ENCODE measurements at regions not wholly inside any gene's neighbourhood (a gene's known extent, or its start where the extent isn't known, plus 50 kb on each side); places are given as distances from the start of the nearest gene placed in this dataset.
"Not testable (repeated sequence)": the region's sequence is repeated elsewhere in the genome, so short reads cannot be mapped to it uniquely, and the experiment has no call there.

DNA sequence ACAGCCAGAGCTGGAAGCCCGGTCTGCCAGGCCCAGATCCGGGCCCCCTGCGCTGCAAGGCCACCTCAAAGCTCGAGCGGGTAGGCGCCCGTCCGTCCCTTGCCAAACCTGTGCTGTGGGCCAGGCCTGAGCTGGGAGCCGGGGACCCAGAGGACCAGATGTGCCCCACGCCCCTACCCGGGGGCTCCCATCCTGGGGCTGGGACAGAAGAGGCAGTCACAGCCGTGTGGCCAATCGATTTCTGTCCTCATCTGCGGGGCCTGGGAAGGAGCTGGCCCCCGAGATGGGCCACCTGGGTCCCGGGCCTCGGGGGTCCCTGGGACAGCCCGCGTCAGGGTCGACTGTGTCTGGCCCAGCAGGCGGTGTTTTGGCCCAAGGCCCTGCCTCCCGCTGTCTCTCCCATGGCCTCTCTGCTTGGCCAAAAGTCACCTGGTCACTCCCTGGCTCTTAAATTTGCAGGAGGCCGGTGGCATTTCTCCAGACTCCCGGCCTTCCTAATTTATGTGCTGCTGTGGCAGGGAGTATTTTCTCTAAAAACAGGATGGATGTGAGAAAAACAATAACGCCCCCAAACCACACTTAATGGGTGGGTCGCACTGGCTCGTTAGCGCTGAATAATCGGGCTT lies 63.8 kb downstream of the UNCX start:
- H3K9me3 ChIP-seq (ENCODE audit: control insufficient read depth, insufficient read depth, low read length) = no peaks in the 10 kb centered on the region
- no peaks in the 10 kb centered on the region for H3K4me1 ChIP-seq (ENCODE audit: insufficient read depth, low read length)
- H3K36me3 ChIP-seq (ENCODE audit: insufficient read depth, low read length) = no peaks in the 10 kb centered on the region
- H3K9ac ChIP-seq (ENCODE audit: low read depth, low read length) = no peak overlapping the region

DNA sequence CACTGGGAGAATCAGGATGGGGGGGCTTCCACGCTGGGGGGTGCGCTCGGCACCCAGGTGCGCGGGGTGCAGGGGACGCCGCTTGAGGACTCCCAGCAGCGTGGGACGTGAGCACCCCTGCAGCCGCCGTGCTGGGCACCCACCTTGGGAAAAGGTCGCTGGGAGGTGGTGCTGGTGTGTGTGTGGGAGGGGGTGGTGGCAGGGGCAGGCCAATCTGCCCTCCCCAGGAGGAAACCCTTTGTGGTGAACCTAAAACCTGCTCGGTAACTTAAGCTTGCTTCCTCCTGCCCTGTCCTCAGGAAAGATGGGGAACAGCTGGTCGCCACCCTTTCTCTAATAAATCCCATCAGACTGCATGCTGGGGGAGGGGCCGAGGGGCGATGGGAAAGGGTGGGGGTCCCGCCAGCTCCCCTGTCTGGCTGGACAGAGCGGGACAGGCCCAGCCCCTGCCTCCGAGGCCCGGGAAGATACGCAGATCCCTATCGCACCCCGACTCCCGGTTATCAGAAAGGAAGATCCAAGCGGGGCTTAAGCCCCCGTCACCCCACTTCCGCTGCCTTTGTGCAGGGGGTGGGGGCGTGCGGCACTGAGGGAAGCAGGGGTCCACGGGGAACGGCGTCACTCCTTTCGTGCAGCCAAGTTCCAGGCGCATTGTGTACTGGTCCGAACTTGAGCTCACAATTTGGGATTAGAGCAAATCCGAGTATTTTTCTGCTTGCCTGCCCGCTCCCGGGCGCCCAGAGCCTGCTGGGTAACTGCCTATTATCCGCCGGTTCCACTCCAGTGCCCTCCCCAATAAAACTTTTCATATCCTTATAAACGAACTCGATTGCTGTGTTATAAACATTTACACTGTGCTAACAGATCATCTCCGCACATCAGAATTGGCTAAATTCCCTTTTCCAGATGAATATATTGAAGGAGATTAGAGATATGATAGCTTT lies 64.6 kb downstream of the UNCX start:
- no peak overlapping the region for H3K9ac ChIP-seq (ENCODE audit: low read depth, low read length)
- H3K9me3 ChIP-seq (ENCODE audit: control insufficient read depth, insufficient read depth, low read length) = no peaks in the 10 kb centered on the region

GRCh38 chr7:1298051-1298930 lies 65.6 kb downstream of the UNCX start:
- Histone ChIP-seq H3K4me1 (ENCODE audit: insufficient read depth, low read length) (no peaks in the 10 kb centered on the region; the same call in 1 of the 2 replicates), H3K9ac (ENCODE audit: low read depth, low read length) (no peak overlapping the region), H3K36me3 (ENCODE audit: insufficient read depth, low read length) (no peaks in the 10 kb centered on the region), H3K9me3 (ENCODE audit: control insufficient read depth, insufficient read depth, low read length) (no peaks in the 10 kb centered on the region)

More for the DNA sequence above, 64.6 kb downstream of the UNCX start:
- H3K4me1 ChIP-seq (ENCODE audit: insufficient read depth, low read length) = no peaks in the 10 kb centered on the region; the same call in 1 of the 2 replicates
- H3K36me3 ChIP-seq (ENCODE audit: insufficient read depth, low read length) = no peaks in the 10 kb centered on the region

DNA sequence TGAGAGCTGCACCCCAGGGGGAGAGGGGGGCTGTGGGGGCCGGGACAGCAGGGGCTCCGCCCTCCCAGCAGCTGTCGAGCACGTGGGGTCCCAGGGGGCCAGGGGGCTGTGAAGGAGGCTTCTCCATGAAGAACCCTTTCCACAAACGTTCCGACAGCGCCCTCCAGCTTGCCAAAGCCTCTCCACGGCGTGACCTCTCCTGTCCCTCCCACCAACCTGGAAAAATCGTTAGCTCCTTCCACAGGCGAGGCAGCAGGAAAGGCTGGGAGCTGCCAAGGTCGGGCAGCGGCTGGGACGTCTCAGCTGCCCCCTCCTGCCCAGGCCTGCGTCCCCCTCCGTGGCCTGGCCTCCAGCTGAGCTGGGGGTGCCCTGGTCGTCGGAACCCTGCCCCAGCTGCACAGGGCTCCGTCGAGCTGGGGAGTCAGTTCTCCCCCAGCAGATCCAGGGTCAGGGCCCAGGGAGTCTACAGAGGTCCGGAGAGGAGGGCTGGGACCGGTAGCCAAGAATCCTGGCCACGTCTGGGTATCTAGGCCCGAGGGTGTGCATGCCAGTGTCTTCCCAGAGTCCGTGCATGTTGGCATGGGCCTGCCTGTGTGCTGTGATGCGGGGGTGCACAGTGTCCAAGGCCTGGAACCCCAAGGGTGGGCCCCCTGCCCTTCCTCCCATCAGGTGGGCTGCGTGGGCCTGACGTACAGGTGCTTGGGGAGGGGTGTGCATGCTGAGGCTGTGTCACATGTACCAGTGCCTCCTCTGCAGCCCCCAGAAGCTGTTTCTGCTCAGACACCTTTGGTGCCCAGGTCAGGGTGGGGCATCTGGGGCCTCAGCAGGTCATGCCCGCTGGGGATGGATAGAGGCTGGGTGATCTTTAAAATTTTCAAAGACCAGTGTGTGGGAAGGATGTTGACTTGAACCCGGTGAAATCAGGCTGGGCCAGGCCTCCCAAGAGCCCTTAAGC lies 66.5 kb downstream of the UNCX start:
- H3K4me1 ChIP-seq (ENCODE audit: insufficient read depth, low read length) = no peaks in the 10 kb centered on the region; the same call in 1 of the 2 replicates
- no peaks in the 10 kb centered on the region for H3K9me3 ChIP-seq (ENCODE audit: control insufficient read depth, insufficient read depth, low read length)
- no peaks in the 10 kb centered on the region for H3K36me3 ChIP-seq (ENCODE audit: insufficient read depth, low read length)
- no peak overlapping the region for H3K9ac ChIP-seq (ENCODE audit: low read depth, low read length)

- Histone ChIP-seq H3K36me3 (ENCODE audit: insufficient read depth, low read length) (no peaks in the 10 kb centered on the region), H3K4me1 (ENCODE audit: insufficient read depth, low read length) (no peaks in the 10 kb centered on the region; the same call in 1 of the 2 replicates), H3K9ac (ENCODE audit: low read depth, low read length) (no peak overlapping the region), H3K9me3 (ENCODE audit: control insufficient read depth, insufficient read depth, low read length) (no peaks in the 10 kb centered on the region)
Observed at GRCh38 chr7:1300206-1300605, 67.5 kb downstream of the UNCX start.

DNA sequence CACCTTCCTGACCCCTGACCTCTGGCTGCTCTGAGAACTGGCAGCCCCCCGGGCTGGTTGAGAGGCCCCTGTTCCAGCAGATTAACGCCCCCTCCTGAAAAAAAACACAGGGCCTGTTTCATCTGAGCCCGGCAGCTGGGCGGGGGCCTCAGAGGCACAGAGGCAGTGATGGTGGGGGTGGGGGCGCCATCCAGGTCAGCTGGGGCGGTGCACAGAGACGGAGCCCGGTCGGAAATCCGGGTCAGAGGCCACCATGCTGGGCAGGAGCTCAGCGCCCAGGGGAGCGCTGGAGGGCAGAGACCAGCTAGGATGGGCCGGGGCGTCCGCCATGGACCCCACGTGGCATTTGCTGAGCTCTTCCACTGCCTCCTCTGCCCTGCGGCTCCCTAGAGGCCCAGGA lies 68.0 kb downstream of the UNCX start:
- Histone ChIP-seq H3K9ac (ENCODE audit: low read depth, low read length) (no peak overlapping the region), H3K36me3 (ENCODE audit: insufficient read depth, low read length) (no peaks in the 10 kb centered on the region), H3K4me1 (ENCODE audit: insufficient read depth, low read length) (no peaks in the 10 kb centered on the region; the same call in 1 of the 2 replicates), H3K9me3 (ENCODE audit: control insufficient read depth, insufficient read depth, low read length) (no peaks in the 10 kb centered on the region)

GRCh38 chr7:1301054-1301881 lies 68.6 kb downstream of the UNCX start:
- no peaks in the 10 kb centered on the region; the same call in 1 of the 2 replicates for H3K4me1 ChIP-seq (ENCODE audit: insufficient read depth, low read length)
- H3K9me3 ChIP-seq (ENCODE audit: control insufficient read depth, insufficient read depth, low read length) = no peaks in the 10 kb centered on the region
- no peaks in the 10 kb centered on the region for H3K36me3 ChIP-seq (ENCODE audit: insufficient read depth, low read length)
- H3K9ac ChIP-seq (ENCODE audit: low read depth, low read length) = no peak overlapping the region

GRCh38 chr7:1301882-1302251 lies 69.2 kb downstream of the UNCX start:
- no peaks in the 10 kb centered on the region; the same call in 1 of the 2 replicates for H3K4me1 ChIP-seq (ENCODE audit: insufficient read depth, low read length)
- H3K9me3 ChIP-seq (ENCODE audit: control insufficient read depth, insufficient read depth, low read length) = no peaks in the 10 kb centered on the region
- no peaks in the 10 kb centered on the region for H3K36me3 ChIP-seq (ENCODE audit: insufficient read depth, low read length)
- no peak overlapping the region for H3K9ac ChIP-seq (ENCODE audit: low read depth, low read length)

GRCh38 chr7:1302936-1303335 lies 70.3 kb downstream of the UNCX start:
- no peaks in the 10 kb centered on the region; the same call in 1 of the 2 replicates for H3K4me1 ChIP-seq (ENCODE audit: insufficient read depth, low read length)
- H3K9me3 ChIP-seq (ENCODE audit: control insufficient read depth, insufficient read depth, low read length) = no peaks in the 10 kb centered on the region
- no peak overlapping the region for H3K9ac ChIP-seq (ENCODE audit: low read depth, low read length)
- no peaks in the 10 kb centered on the region for H3K36me3 ChIP-seq (ENCODE audit: insufficient read depth, low read length)

DNA sequence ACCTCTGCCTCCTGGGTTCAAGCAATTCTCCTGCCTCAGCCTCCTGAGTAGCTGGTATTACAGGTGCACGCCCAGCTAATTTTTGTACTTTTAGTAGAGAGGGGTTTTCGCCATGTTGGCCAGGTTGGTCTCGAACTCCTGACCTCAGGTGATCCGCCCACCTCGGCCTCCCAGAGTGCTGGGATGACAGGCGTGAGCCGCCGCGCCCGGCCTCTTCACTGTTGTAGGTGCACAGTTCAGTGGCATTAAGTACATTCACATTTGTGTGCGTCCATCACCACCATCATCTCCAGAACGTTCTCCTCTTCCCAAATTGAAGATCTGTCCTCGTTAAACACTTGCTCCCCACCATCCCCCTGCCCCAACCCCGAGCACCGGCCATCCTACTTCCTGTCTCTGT lies 71.3 kb downstream of the UNCX start:
- not testable (repeated sequence) for H3K4me1 ChIP-seq (ENCODE audit: insufficient read depth, low read length); H3K9me3 ChIP-seq (ENCODE audit: control insufficient read depth, insufficient read depth, low read length); H3K9ac ChIP-seq (ENCODE audit: low read depth, low read length); H3K36me3 ChIP-seq (ENCODE audit: insufficient read depth, low read length)

DNA sequence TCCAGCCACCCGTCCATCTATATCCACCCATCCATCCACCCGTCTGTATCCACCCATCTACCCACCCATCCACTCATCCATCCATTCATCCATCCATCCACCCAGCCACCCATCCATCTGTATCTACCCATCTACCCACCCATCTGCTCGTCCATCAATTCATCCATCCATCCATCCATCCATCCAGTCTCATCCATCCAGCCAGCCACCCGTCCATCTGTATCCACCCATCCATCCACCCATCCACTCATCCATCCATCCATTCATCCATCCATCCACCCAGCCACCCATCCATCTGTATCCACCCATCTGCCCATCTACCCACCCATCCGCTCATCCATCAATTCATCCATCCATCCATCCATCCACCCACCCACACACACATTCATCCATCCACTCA lies 73.2 kb downstream of the UNCX start:
- no peak overlapping the region for H3K9ac ChIP-seq (ENCODE audit: low read depth, low read length)
- H3K9me3 ChIP-seq (ENCODE audit: control insufficient read depth, insufficient read depth, low read length) = no peaks in the 10 kb centered on the region
- H3K4me1 ChIP-seq (ENCODE audit: insufficient read depth, low read length) = no peaks in the 10 kb centered on the region; the same call in 1 of the 2 replicates
- no peaks in the 10 kb centered on the region for H3K36me3 ChIP-seq (ENCODE audit: insufficient read depth, low read length)

GRCh38 chr7:1307828-1308227 lies 75.2 kb downstream of the UNCX start:
- Histone ChIP-seq H3K36me3 (ENCODE audit: insufficient read depth, low read length) (no peaks in the 10 kb centered on the region), H3K4me1 (ENCODE audit: insufficient read depth, low read length) (no peaks in the 10 kb centered on the region), H3K9ac (ENCODE audit: low read depth, low read length) (no peak overlapping the region), H3K9me3 (ENCODE audit: control insufficient read depth, insufficient read depth, low read length) (no peaks in the 10 kb centered on the region)

DNA sequence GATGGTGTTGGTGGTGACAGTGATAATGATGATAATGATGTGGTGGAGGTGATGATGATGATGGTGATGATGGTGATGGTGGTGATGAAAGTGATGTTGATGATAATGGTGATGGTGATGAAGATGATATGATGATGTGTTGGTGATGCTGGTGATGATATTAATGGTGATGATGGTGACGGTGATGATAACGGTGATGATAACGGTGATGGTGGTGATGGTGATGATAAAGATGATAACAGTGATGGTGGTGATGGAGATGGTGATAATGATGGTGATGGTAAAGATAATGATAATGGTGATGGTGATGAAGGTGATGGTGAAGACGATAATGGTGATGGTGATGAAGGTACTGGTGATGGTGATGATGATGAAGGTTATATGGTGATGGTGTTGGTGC lies 76.6 kb downstream of the UNCX start:
- Histone ChIP-seq H3K36me3 (ENCODE audit: insufficient read depth, low read length) (no peaks in the 10 kb centered on the region), H3K9ac (ENCODE audit: low read depth, low read length) (no peak overlapping the region), H3K9me3 (ENCODE audit: control insufficient read depth, insufficient read depth, low read length) (no peaks in the 10 kb centered on the region), H3K4me1 (ENCODE audit: insufficient read depth, low read length) (no peaks in the 10 kb centered on the region)
